Vagina (tissue), 2 donors: ENCODE measurements at regions not wholly inside any gene's neighbourhood (a gene's known extent, or its start where the extent isn't known, plus 50 kb on each side); places are given as distances from the start of the nearest gene placed in this dataset.

ENCODE experiments used
- CTCF ChIP-seq, 3 experiments: fragments of 450-650 bp in 2 of 3; fragments of 200-600 bp in 1 of 3; sonication (generic) in 1 of 3; IDR thresholded peaks; one replicate each; pipeline ENCODE4 v1.5.1; 2017 to 2019; ENCODE audit warnings: antibody characterized with exemption in 3 of 3, mild to moderate bottlenecking in 2 of 3, moderate library complexity in 2 of 3
- POLR2A ChIP-seq, 2 donors: fragments of 450-650 bp; IDR thresholded peaks; one replicate each; pipeline ENCODE4 v1.6.1; 2017; ENCODE audit warnings: antibody characterized with exemption in 2 of 2, mild to moderate bottlenecking in 2 of 2, moderate library complexity in 2 of 2
- POLR2AphosphoS5 ChIP-seq, 2 donors: sonication (generic); formaldehyde crosslinking; IDR thresholded peaks; one replicate each; pipeline ENCODE4 v1.9.0; 2017; ENCODE audit warnings: antibody characterized with exemption in 2 of 2, mild to moderate bottlenecking in 2 of 2, low read depth in 1 of 2; ENCODE audit not compliant: insufficient read depth in 1 of 2

GRCh38 chr13:73129023-73129422 lies 70.2 kb downstream of the KLF5 start:
- TF ChIP-seq POLR2AphosphoS5 (IDR thresholded peaks at IDR 0.05; ENCODE audit: insufficient read depth in 1 of 2, low read depth in 1 of 2) (no peak), CTCF (IDR thresholded peaks at IDR 0.05) (no peak), POLR2A (IDR thresholded peaks at IDR 0.05) (no peak)
